ENCODE measurements at regions not wholly inside any gene's neighbourhood (a gene's known extent, or its start where the extent isn't known, plus 50 kb on each side); places are given as distances from the start of the nearest gene placed in this dataset.

- FAIRE-seq, result no peak
Measured at GRCh38 chr2:120956486-120957156, 221.0 kb downstream of the GLI2 start.

GRCh38 chr2:120957905-120958304 is 222.2 kb downstream of the GLI2 start:
- FAIRE-seq, result no peak

GRCh38 chr2:120958623-120959366 is 223.1 kb downstream of the GLI2 start:
- FAIRE-seq, result no peak

GRCh38 chr2:120959426-120959825 is 223.8 kb downstream of the GLI2 start:
- no peak for FAIRE-seq

- no peak for FAIRE-seq
Measured at GRCh38 chr2:120960770-120961366, 225.2 kb downstream of the GLI2 start.

GRCh38 chr2:120961396-120961795 is 225.7 kb downstream of the GLI2 start:
- no peak for FAIRE-seq

GRCh38 chr2:120963997-120964705 is 228.5 kb downstream of the GLI2 start:
- no peak for FAIRE-seq

- FAIRE-seq, result no peak
Measured at GRCh38 chr2:120964819-120965218, 229.2 kb downstream of the GLI2 start.

GRCh38 chr2:120966510-120967254 is 231.0 kb downstream of the GLI2 start:
- no peak for FAIRE-seq

- FAIRE-seq, result no peak
Measured at GRCh38 chr2:120968307-120969015, 232.8 kb downstream of the GLI2 start.

- no peak for FAIRE-seq
Measured at GRCh38 chr2:120969613-120970355, 234.1 kb downstream of the GLI2 start.

- no peak for FAIRE-seq
Measured at GRCh38 chr2:120971866-120972265, 236.2 kb downstream of the GLI2 start.

GRCh38 chr2:120972286-120972685 is 236.6 kb downstream of the GLI2 start:
- FAIRE-seq, result no peak

GRCh38 chr2:120973196-120973595 is 237.5 kb downstream of the GLI2 start:
- no peak for FAIRE-seq

GRCh38 chr2:120974950-120975349 is 239.3 kb downstream of the GLI2 start:
- FAIRE-seq, result no peak

- FAIRE-seq, result no peak
Measured at GRCh38 chr2:120976501-120977307, 241.0 kb downstream of the GLI2 start.

GRCh38 chr2:120977582-120978358 is 242.1 kb downstream of the GLI2 start:
- FAIRE-seq, result no peak

GRCh38 chr2:120978359-120979050 is 242.8 kb downstream of the GLI2 start:
- no peak for FAIRE-seq

GRCh38 chr2:120979398-120979797 is 243.7 kb downstream of the GLI2 start:
- no peak for FAIRE-seq
